ENCODE measurements at regions not wholly inside any gene's neighbourhood (a gene's known extent, or its start where the extent isn't known, plus 50 kb on each side); places are given as distances from the start of the nearest gene placed in this dataset.

DNA sequence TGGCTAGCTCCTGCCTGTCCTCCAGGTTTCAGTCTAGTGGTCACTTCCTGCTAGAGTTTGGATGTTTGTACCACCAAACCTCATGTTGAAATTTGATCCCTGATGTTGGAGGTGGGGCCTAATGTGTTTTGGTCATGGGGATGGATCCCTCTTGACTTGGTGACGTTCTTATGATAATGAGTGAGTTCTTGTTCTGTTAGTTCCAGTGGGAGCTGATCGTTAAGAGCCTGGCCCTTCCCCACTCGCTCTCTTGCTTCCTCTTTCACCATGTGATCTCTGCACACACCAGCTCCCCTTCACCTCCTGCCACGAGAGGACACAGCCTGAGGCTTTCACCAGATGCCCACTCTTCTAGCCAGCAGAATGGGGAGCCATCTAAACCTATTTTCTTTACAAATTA lies 86.8 kb upstream of the SCEL start:
- no peak for DNase-seq (ENCODE audit: extremely low read depth, low read depth)
- TF ChIP-seq, protein P1, sequence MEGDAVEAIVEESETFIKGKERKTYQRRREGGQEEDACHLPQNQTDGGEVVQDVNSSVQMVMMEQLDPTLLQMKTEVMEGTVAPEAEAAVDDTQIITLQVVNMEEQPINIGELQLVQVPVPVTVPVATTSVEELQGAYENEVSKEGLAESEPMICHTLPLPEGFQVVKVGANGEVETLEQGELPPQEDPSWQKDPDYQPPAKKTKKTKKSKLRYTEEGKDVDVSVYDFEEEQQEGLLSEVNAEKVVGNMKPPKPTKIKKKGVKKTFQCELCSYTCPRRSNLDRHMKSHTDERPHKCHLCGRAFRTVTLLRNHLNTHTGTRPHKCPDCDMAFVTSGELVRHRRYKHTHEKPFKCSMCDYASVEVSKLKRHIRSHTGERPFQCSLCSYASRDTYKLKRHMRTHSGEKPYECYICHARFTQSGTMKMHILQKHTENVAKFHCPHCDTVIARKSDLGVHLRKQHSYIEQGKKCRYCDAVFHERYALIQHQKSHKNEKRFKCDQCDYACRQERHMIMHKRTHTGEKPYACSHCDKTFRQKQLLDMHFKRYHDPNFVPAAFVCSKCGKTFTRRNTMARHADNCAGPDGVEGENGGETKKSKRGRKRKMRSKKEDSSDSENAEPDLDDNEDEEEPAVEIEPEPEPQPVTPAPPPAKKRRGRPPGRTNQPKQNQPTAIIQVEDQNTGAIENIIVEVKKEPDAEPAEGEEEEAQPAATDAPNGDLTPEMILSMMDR (IDR thresholded peaks at IDR 0.05; ENCODE audit: low read depth, low read length) = no peak

DNA sequence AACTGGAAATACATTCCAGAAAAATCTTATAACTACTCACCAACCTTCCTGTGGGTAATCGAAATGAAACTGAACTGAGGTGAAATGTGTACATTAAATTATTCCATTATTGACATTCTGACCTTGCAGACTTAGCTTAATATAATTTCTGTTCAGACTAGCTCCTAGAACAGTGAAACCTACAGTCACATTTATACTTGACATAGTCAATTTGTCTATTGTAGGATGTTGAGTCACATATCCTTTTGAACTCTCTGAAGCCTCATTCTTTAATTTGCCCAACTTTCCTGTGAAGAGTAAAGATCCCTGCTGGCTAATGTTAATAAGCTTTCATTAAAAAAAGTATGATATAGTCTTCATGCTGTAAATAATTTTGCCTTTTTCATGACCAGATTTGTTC lies 92.0 kb upstream of the SCEL start:
- TF ChIP-seq, protein P1 (IDR thresholded peaks at IDR 0.05; ENCODE audit: low read depth, low read length) = no peak
- DNase-seq (ENCODE audit: extremely low read depth, low read depth) = no peak

DNA sequence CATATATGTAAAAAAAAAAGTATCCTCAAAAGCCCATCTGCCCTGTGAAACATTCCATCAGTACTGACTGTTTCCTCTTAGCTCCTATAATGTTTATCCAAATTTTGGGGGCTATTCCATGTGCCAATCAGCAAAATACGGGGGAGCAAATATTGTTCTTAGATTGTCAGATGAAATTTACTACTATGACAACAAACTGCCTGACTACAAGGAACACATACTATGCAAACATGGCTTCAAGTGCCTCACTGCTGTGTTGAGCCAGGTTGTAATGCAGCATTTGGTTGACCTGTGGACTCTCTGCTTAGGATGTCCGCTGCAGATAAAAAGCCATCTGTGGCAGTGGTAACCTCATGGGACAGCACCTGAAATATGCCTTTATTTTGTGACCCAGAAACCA lies 98.2 kb upstream of the SCEL start:
- no peak for DNase-seq (ENCODE audit: extremely low read depth, low read depth)
- TF ChIP-seq, protein P1 (IDR thresholded peaks at IDR 0.05; ENCODE audit: low read depth, low read length) = no peak

DNA sequence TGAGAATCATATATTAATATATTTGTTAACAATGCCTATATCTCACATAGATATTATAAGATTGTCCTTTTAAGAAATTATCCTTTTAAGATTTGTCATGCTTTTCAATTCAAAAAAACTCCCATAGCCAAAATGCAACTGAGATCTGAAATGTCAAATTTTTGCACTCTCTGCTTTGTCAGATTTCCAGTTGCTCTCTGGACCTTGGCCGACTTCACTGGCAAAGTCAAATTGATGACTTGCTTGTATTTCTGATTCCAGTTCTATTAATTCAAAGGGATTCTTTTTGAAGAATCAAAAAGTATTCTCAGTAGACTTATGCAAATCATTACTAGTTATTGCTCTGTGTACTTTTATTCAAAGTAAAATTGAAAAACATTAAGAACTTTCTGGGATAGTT lies 101.2 kb upstream of the SCEL start:
- TF ChIP-seq, protein P1 (IDR thresholded peaks at IDR 0.05; ENCODE audit: low read depth, low read length) = no peak
- DNase-seq (ENCODE audit: extremely low read depth, low read depth) = no peak

DNA sequence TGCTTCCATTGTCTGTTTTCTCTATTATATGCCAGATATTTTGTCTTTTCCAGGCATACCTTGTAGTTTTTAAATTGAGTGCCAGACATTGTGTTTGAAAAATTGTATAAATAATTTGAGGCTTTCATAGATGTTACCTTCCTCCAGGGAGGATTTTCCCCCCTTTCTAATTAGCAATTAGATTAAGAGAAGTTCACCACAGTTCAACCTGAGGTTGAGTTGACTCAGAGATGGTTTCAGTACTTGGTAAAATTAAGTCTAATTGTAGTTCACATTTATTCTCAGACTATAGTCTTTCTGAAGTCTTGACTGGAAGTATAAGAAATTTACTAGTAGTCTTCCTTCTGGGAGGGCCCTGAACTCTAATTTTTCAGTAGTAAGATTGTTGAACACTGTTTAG lies 104.1 kb upstream of the SCEL start:
- DNase-seq (ENCODE audit: extremely low read depth, low read depth) = no peak
- TF ChIP-seq, protein P1 (IDR thresholded peaks at IDR 0.05; ENCODE audit: low read depth, low read length) = no peak

DNA sequence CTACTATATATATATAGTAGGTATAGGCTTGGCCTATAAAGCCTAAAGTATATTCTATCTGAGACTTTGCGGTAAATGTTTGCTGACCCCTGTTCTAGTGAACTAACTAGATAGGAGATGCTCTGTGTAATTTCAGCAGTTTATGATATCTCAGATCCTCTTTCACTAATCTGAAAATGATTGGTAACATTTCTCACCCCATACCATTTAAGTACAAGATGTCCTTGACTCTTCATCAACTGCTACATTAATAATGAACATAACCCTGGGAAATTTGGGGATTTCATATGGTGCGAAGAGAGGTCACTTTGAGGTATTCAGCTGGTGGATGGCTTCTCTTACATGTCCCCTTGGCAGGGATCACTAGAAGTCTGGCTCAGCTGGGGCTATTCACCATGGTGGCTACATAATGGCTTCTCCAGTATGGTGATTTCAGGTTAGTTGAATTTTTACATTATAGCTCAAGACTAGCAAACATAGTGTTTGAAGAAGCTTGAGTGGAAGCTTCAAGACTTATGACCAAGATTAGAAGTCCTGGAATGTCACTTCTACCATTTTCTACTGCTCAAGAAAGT lies 103.6 kb upstream of the MYCBP2 start:
- TF ChIP-seq, protein P1 (IDR thresholded peaks at IDR 0.05; ENCODE audit: low read depth, low read length) = no peak

DNA sequence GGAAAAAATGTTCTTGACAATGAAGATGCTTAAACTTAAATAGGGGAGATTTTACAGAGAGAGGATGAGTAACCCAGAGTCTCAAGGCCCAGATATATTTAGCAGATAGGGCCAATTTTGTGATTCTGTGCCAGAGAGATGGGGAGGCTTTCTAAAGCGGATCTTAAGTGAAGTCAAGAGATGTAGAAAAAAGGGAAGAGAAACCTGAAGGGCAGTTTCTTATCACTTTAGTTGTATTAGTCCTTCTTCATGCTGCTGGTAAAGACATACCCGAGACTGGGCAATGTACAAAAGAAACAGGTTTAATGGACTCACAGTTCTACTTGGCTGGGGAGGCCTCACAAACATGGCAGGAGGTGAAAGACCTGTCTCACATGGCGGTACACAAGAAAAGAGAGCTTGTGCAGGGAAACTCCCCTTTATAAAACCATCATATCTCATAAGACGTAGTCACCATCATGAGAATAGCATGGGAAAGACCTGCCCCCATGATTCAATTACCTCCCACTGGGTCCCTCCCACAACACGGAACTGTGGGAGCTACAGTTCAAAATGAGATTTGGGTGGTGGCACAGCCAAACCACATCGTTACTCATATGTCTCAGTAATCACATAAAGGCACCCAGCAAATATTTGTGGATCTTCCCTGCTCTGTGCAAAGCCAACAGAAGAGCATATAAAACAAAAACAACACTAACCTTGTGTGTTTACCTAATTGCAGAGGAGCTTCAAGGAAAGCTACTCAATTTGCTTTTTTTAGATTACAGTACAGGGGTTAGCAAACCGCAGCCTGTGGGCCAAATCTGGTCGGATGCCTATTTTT lies 102.6 kb upstream of the MYCBP2 start:
- no peak for DNase-seq (ENCODE audit: extremely low read depth, low read depth)
- TF ChIP-seq, protein P1 (IDR thresholded peaks at IDR 0.05; ENCODE audit: low read depth, low read length) = no peak

More for the DNA sequence above, 103.6 kb upstream of the MYCBP2 start:
- no peak for DNase-seq (ENCODE audit: extremely low read depth, low read depth)
